ENCODE measurements at regions not wholly inside any gene's neighbourhood (a gene's known extent, or its start where the extent isn't known, plus 50 kb on each side); places are given as distances from the start of the nearest gene placed in this dataset.

- TF ChIP-seq POLR2A (IDR thresholded peaks at IDR 0.05) (no peak), CTCF (IDR thresholded peaks at IDR 0.05) (no peak)
- H3K4me3 ChIP-seq (ENCODE audit: low read depth, poor library complexity, severe bottlenecking) = no peak overlapping the region
- 92 to 94% methylated on average over 3 of the region's 3 CpGs for whole genome bisulfite sequencing, 2 donors
- no peak for DNase-seq (ENCODE audit: low spot score in 2 of 2)
- intact Hi-C loops (cut with DNase I; ENCODE audit: low total_unique reads) = no loop called here
Measured at GRCh38 chr6:168746013-168746412, 305.0 kb downstream of the SMOC2 start.

- intact Hi-C loops (cut with DNase I; ENCODE audit: low total_unique reads) = no loop called here
- no peak for DNase-seq (ENCODE audit: low spot score in 2 of 2)
- TF ChIP-seq POLR2A (IDR thresholded peaks at IDR 0.05) = no peak
- no peak for TF ChIP-seq CTCF (IDR thresholded peaks at IDR 0.05)
- no peak overlapping the region for H3K4me3 ChIP-seq (ENCODE audit: low read depth, poor library complexity, severe bottlenecking)
- 82 to 87% methylated on average over 3 of the region's 3 CpGs for WGBS, 2 donors
Measured at GRCh38 chr6:168744861-168745260, 303.9 kb downstream of the SMOC2 start.

GRCh38 chr6:168741942-168742782, 301.2 kb downstream of the SMOC2 start:
- WGBS, 2 donors = 63 to 79% methylated on average over 23 of the region's 23 CpGs
- no peak overlapping the region for H3K4me3 ChIP-seq (ENCODE audit: low read depth, poor library complexity, severe bottlenecking)
- TF ChIP-seq CTCF (IDR thresholded peaks at IDR 0.05) (no peak), POLR2A (IDR thresholded peaks at IDR 0.05) (no peak)
- no peak for DNase-seq (ENCODE audit: low spot score in 2 of 2)
- intact Hi-C loops (cut with DNase I; ENCODE audit: low total_unique reads) = no loop called here

- DNase-seq (ENCODE audit: low spot score in 2 of 2) = no peak
- H3K4me3 ChIP-seq (ENCODE audit: low read depth, poor library complexity, severe bottlenecking) = no peak overlapping the region
- TF ChIP-seq CTCF (IDR thresholded peaks at IDR 0.05) = no peak
- TF ChIP-seq POLR2A (IDR thresholded peaks at IDR 0.05) = no peak
- 88 to 91% methylated on average over 3 of the region's 3 CpGs for WGBS, 2 donors
- intact Hi-C loops (cut with DNase I; ENCODE audit: low total_unique reads) = no loop called here
Measured at GRCh38 chr6:168741305-168741704, 300.3 kb downstream of the SMOC2 start.

- WGBS, 2 donors = 93% methylated on average over 2 of the region's 2 CpGs
- TF ChIP-seq CTCF (IDR thresholded peaks at IDR 0.05) (no peak), POLR2A (IDR thresholded peaks at IDR 0.05) (no peak)
- intact Hi-C loops (cut with DNase I; ENCODE audit: low total_unique reads) = no loop called here
- no peak overlapping the region for H3K4me3 ChIP-seq (ENCODE audit: low read depth, poor library complexity, severe bottlenecking)
- DNase-seq (ENCODE audit: low spot score in 2 of 2) = no peak
Measured at GRCh38 chr6:168739381-168739780, 298.4 kb downstream of the SMOC2 start.

GRCh38 chr6:168737481-168737880, 296.5 kb downstream of the SMOC2 start:
- 73 to 80% methylated on average over 5 of the region's 5 CpGs for WGBS, 2 donors
- intact Hi-C loops (cut with DNase I; ENCODE audit: low total_unique reads) = no loop called here
- DNase-seq (ENCODE audit: low spot score in 2 of 2) = no peak
- TF ChIP-seq POLR2A (IDR thresholded peaks at IDR 0.05) = no peak
- TF ChIP-seq CTCF (IDR thresholded peaks at IDR 0.05) = no peak
- no peak overlapping the region for H3K4me3 ChIP-seq (ENCODE audit: low read depth, poor library complexity, severe bottlenecking)
